ENCODE measurements at regions not wholly inside any gene's neighbourhood (a gene's known extent, or its start where the extent isn't known, plus 50 kb on each side); places are given as distances from the start of the nearest gene placed in this dataset.

GRCh38 chr7:156237614-156238013 lies 403.0 kb upstream of the RNF32 start:
- no peaks in the 10 kb centered on the region for H3K27me3 ChIP-seq (ENCODE audit: low read length)
- H3F3A ChIP-seq (ENCODE audit: insufficient read depth): no peaks in the 10 kb centered on the region
- H2AFZ ChIP-seq (ENCODE audit: low read depth, low read length, severe bottlenecking): no peak overlapping the region
- no peaks in the 10 kb centered on the region for H4K20me1 ChIP-seq (ENCODE audit: low read depth, low read length)
- H3K9me2 ChIP-seq (replicated peaks; ENCODE audit: insufficient read depth, low read length): no peaks in the 10 kb centered on the region
- no peaks in the 10 kb centered on the region for H3K79me2 ChIP-seq (ENCODE audit: insufficient read depth, low read length)
- no peaks in the 10 kb centered on the region for H3K36me3 ChIP-seq (ENCODE audit: low read length)
- H3K9ac ChIP-seq (ENCODE audit: low read length): no peak overlapping the region
- no peak overlapping the region for H3K4me2 ChIP-seq (ENCODE audit: low read depth, low read length, poor library complexity, severe bottlenecking)
- H3K9me3 ChIP-seq (ENCODE audit: insufficient read depth, low read length): no peaks in the 10 kb centered on the region
- no peak overlapping the region for H3K27ac ChIP-seq (ENCODE audit: low read depth, low read length)
- no peak overlapping the region for H3K4me3 ChIP-seq (ENCODE audit: insufficient read depth, low read length, poor library complexity, severe bottlenecking)
- no peak for TF ChIP-seq EZH2phosphoT487 (conservative IDR thresholded peaks at IDR 0.05; ENCODE audit: low read length)
- TF ChIP-seq, protein P1, sequence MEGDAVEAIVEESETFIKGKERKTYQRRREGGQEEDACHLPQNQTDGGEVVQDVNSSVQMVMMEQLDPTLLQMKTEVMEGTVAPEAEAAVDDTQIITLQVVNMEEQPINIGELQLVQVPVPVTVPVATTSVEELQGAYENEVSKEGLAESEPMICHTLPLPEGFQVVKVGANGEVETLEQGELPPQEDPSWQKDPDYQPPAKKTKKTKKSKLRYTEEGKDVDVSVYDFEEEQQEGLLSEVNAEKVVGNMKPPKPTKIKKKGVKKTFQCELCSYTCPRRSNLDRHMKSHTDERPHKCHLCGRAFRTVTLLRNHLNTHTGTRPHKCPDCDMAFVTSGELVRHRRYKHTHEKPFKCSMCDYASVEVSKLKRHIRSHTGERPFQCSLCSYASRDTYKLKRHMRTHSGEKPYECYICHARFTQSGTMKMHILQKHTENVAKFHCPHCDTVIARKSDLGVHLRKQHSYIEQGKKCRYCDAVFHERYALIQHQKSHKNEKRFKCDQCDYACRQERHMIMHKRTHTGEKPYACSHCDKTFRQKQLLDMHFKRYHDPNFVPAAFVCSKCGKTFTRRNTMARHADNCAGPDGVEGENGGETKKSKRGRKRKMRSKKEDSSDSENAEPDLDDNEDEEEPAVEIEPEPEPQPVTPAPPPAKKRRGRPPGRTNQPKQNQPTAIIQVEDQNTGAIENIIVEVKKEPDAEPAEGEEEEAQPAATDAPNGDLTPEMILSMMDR (IDR thresholded peaks at IDR 0.05; ENCODE audit: insufficient read depth, low read length, poor library complexity, severe bottlenecking): no peak

- H3K36me3 ChIP-seq (ENCODE audit: low read length): no peaks in the 10 kb centered on the region
- H3F3A ChIP-seq (ENCODE audit: insufficient read depth): no peaks in the 10 kb centered on the region
- no peaks in the 10 kb centered on the region for H3K9me2 ChIP-seq (replicated peaks; ENCODE audit: insufficient read depth, low read length)
- no peaks in the 10 kb centered on the region for H3K9me3 ChIP-seq (ENCODE audit: insufficient read depth, low read length)
- H3K4me3 ChIP-seq (ENCODE audit: insufficient read depth, low read length, poor library complexity, severe bottlenecking): no peak overlapping the region
- H3K27me3 ChIP-seq (ENCODE audit: low read length): no peaks in the 10 kb centered on the region
- no peaks in the 10 kb centered on the region for H4K20me1 ChIP-seq (ENCODE audit: low read depth, low read length)
- no peak overlapping the region for H3K4me2 ChIP-seq (ENCODE audit: low read depth, low read length, poor library complexity, severe bottlenecking)
- H3K9ac ChIP-seq (ENCODE audit: low read length): no peak overlapping the region
- H3K79me2 ChIP-seq (ENCODE audit: insufficient read depth, low read length): no peaks in the 10 kb centered on the region
- H2AFZ ChIP-seq (ENCODE audit: low read depth, low read length, severe bottlenecking): no peak overlapping the region
- no peak overlapping the region for H3K27ac ChIP-seq (ENCODE audit: low read depth, low read length)
- no peak for TF ChIP-seq EZH2phosphoT487 (conservative IDR thresholded peaks at IDR 0.05; ENCODE audit: low read length)
- TF ChIP-seq, protein P1 (IDR thresholded peaks at IDR 0.05; ENCODE audit: insufficient read depth, low read length, poor library complexity, severe bottlenecking): no peak
These were observed 403.5 kb upstream of the RNF32 start for GRCh38 chr7:156236936-156237599.

DNA sequence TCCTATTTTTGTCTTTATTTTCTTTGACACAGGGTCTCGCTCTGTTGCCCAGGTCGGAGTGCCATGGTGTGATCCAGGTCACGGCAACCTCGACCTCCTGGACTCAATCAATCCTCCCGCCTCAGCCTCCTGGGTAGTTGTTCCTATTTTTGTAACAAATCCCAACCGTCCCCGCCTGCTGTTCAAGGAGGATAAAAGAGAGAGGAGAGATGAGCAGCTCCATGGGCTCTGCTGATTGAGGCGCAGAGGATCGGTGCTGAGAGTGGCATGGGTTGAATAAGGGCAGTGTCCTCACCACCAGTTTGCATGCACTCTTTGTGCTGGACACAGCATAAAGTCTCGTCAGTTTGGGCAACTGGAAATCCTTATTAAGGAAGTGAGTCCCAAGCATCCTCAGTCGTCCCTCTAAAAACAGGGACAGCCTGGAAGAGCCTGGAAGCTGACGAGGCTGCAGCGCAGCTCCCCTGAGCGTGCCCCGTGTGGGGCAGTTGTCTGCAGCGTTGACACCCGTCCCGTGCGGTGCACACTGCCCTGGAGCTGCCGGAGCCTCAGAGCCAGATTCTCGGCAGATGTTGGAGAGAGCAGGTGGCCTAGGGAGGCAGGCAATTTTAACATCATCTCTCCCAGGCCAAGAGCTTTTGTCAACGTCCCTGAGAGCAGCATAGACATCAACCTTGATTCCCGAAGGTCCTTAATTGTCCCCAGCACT lies 404.2 kb upstream of the RNF32 start:
- TF ChIP-seq, protein P1 (IDR thresholded peaks at IDR 0.05; ENCODE audit: insufficient read depth, low read length, poor library complexity, severe bottlenecking): no peak
- no peak for TF ChIP-seq EZH2phosphoT487 (conservative IDR thresholded peaks at IDR 0.05; ENCODE audit: low read length)
- no peak overlapping the region for H3K4me2 ChIP-seq (ENCODE audit: low read depth, low read length, poor library complexity, severe bottlenecking)

More for the DNA sequence above, 404.2 kb upstream of the RNF32 start:
- H3K79me2 ChIP-seq (ENCODE audit: insufficient read depth, low read length): no peaks in the 10 kb centered on the region
- no peaks in the 10 kb centered on the region for H3K36me3 ChIP-seq (ENCODE audit: low read length)
- no peak overlapping the region for H2AFZ ChIP-seq (ENCODE audit: low read depth, low read length, severe bottlenecking)
- no peak overlapping the region for H3K4me3 ChIP-seq (ENCODE audit: insufficient read depth, low read length, poor library complexity, severe bottlenecking)
- H3K9ac ChIP-seq (ENCODE audit: low read length): no peak overlapping the region
- no peaks in the 10 kb centered on the region for H3K9me2 ChIP-seq (replicated peaks; ENCODE audit: insufficient read depth, low read length)
- no peaks in the 10 kb centered on the region for H3K9me3 ChIP-seq (ENCODE audit: insufficient read depth, low read length)
- no peaks in the 10 kb centered on the region for H3K27me3 ChIP-seq (ENCODE audit: low read length)
- no peak overlapping the region for H3K27ac ChIP-seq (ENCODE audit: low read depth, low read length)
- no peaks in the 10 kb centered on the region for H3F3A ChIP-seq (ENCODE audit: insufficient read depth)
- no peaks in the 10 kb centered on the region for H4K20me1 ChIP-seq (ENCODE audit: low read depth, low read length)
